ENCODE measurements at regions not wholly inside any gene's neighbourhood (a gene's known extent, or its start where the extent isn't known, plus 50 kb on each side); places are given as distances from the start of the nearest gene placed in this dataset.

DNA sequence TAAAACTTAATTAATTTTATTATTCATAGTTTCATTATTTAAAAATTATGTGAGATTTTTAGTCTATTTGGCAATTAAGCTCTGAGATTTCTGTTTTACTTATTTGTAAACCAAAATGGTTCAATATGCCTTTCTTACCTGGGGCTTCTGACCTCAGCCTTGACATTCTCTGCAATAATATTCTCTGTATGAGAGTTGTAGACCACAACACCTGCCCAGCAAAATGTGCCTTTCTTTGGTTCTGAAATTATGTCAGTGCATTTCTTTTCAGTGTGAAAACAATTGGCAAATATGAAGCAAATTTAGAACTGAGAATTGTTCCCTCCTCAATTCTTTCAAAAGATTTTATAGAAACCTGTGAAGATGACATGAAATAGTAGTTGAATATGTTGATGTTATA, 426.4 kb upstream of the FZD8 start:
- no peak for DNase-seq (ENCODE audit: low read depth in 4 of 6, low spot score in 6 of 6)
- Histone ChIP-seq H3K27ac (ENCODE audit: low read depth, low read length) (no peak overlapping the region), H3K4me1 (ENCODE audit: control insufficient read depth, insufficient read depth, low read length) (no peaks in the 10 kb centered on the region), H3K9me3 (ENCODE audit: control insufficient read depth, insufficient read depth, low read length) (no peaks in the 10 kb centered on the region), H3K27me3 (ENCODE audit: control insufficient read depth, insufficient read depth, low read length) (no peaks in the 10 kb centered on the region), H3K4me3 (ENCODE audit: low read depth, low read length) (no peak overlapping the region), H3K36me3 (ENCODE audit: control insufficient read depth, insufficient read depth, low read length) (no peaks in the 10 kb centered on the region)

DNA sequence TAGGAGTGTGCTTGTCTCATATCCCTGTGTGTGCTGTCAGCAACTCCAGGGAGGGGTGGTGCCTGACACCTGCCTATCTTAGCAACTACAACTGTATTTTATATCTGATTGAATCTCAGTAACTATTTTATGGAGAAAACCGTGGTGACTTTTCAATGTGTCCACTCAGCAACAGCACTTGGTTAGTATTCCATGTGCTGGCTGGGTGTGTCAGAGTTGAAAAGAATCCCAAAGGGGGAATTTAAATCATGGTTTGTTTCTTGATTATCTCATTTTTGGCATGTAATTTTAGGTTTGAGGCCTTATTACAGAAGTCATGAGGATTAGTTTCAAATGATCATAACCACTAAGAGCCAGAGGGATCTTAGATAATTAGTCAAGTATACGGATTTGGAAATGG, 425.7 kb upstream of the FZD8 start:
- DNase-seq (ENCODE audit: low read depth in 4 of 6, low spot score in 6 of 6): no peak

DNA sequence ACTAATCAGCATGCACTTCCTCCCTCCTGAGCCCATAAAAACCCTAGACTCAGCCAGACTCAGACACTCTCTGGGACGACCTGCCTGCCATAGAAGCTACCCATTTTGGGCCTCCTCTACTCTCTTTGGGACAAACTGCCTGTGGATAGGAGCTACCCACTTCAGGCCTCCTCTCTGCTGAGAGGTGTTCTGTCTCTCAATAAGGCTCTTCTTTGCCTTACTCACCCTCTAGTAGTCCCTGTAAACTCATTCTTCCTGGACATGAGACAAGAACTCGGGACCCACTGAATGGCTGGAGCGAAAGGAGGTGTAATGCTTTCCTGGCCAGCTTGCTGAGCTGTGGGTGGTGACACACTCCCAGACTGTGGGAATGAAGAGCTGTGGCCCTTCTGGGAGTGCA, 424.8 kb upstream of the FZD8 start:
- no peaks in the 10 kb centered on the region for H3K9me3 ChIP-seq (ENCODE audit: control insufficient read depth, insufficient read depth, low read length)
- H3K36me3 ChIP-seq (ENCODE audit: control insufficient read depth, insufficient read depth, low read length): no peaks in the 10 kb centered on the region
- no peak overlapping the region for H3K27ac ChIP-seq (ENCODE audit: low read depth, low read length)
- no peaks in the 10 kb centered on the region for H3K27me3 ChIP-seq (ENCODE audit: control insufficient read depth, insufficient read depth, low read length)
- H3K4me1 ChIP-seq (ENCODE audit: control insufficient read depth, insufficient read depth, low read length): no peaks in the 10 kb centered on the region
- WGBS (ENCODE audit: insufficient coverage): 100% methylated on average over 3 of the region's 3 CpGs
- no peak for DNase-seq (ENCODE audit: low read depth in 4 of 6, low spot score in 6 of 6)
- H3K4me3 ChIP-seq (ENCODE audit: low read depth, low read length): no peak overlapping the region

More for the DNA sequence above, 425.7 kb upstream of the FZD8 start:
- H3K4me1 ChIP-seq (ENCODE audit: control insufficient read depth, insufficient read depth, low read length): no peaks in the 10 kb centered on the region
- H3K4me3 ChIP-seq (ENCODE audit: low read depth, low read length): no peak overlapping the region
- WGBS (ENCODE audit: insufficient coverage): 83% methylated on average over 1 of the region's 2 CpGs
- H3K27ac ChIP-seq (ENCODE audit: low read depth, low read length): no peak overlapping the region
- H3K27me3 ChIP-seq (ENCODE audit: control insufficient read depth, insufficient read depth, low read length): no peaks in the 10 kb centered on the region
- H3K36me3 ChIP-seq (ENCODE audit: control insufficient read depth, insufficient read depth, low read length): no peaks in the 10 kb centered on the region
- H3K9me3 ChIP-seq (ENCODE audit: control insufficient read depth, insufficient read depth, low read length): no peaks in the 10 kb centered on the region

DNA sequence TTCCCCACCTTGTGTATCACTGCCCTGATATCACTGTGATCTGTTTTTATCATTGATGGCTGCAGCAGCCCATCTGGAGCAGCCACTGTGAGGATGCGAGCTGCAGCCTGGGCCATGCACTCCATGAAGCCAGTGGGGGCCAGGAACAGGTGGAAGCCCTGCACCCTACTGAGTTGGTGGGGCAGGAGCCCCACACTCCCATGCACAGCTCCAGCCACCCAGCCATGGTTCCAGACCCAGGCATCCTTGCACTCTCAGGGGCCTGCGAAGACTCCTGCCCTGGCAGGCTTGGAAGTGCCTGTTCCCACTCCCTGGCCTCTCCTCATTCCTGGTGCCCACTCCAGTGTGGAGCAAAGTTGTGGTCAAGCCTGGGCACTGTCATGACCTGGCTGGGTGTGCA, 424.0 kb upstream of the FZD8 start:
- Histone ChIP-seq H3K27me3 (ENCODE audit: control insufficient read depth, insufficient read depth, low read length) (no peaks in the 10 kb centered on the region), H3K36me3 (ENCODE audit: control insufficient read depth, insufficient read depth, low read length) (no peaks in the 10 kb centered on the region), H3K4me3 (ENCODE audit: low read depth, low read length) (no peak overlapping the region), H3K27ac (ENCODE audit: low read depth, low read length) (no peak overlapping the region), H3K4me1 (ENCODE audit: control insufficient read depth, insufficient read depth, low read length) (no peaks in the 10 kb centered on the region), H3K9me3 (ENCODE audit: control insufficient read depth, insufficient read depth, low read length) (no peaks in the 10 kb centered on the region)
- 90% methylated on average over 2 of the region's 2 CpGs for WGBS (ENCODE audit: insufficient coverage)
- DNase-seq (ENCODE audit: low read depth in 4 of 6, low spot score in 6 of 6): no peak

DNA sequence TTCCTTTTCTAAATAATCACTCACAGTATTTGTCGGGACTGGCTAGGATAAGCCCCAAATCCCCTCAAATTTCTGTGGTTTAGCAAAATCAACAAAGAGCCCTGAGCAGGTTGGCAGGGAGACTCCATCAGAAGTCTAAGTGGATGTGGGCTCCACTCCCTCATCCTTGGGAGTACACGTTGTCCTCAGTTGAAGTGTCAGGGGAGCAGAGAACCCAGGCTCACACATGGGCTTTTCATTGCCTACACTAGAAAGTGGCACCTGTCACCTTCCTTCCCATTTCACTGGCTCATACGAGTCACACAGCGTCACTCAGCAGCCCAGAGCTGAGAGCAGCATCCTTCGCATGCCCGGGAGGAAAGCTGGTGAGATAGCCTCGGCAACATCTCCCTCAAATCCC, 421.3 kb upstream of the FZD8 start:
- no peaks in the 10 kb centered on the region for H3K27me3 ChIP-seq (ENCODE audit: control insufficient read depth, insufficient read depth, low read length)
- H3K36me3 ChIP-seq (ENCODE audit: control insufficient read depth, insufficient read depth, low read length): no peaks in the 10 kb centered on the region
- no peaks in the 10 kb centered on the region for H3K9me3 ChIP-seq (ENCODE audit: control insufficient read depth, insufficient read depth, low read length)
- H3K4me1 ChIP-seq (ENCODE audit: control insufficient read depth, insufficient read depth, low read length): no peaks in the 10 kb centered on the region
- H3K27ac ChIP-seq (ENCODE audit: low read depth, low read length): no peak overlapping the region
- no peak for DNase-seq (ENCODE audit: low read depth in 4 of 6, low spot score in 6 of 6)
- 90% methylated on average over 2 of the region's 7 CpGs for WGBS (ENCODE audit: insufficient coverage)
- H3K4me3 ChIP-seq (ENCODE audit: low read depth, low read length): no peak overlapping the region

DNA sequence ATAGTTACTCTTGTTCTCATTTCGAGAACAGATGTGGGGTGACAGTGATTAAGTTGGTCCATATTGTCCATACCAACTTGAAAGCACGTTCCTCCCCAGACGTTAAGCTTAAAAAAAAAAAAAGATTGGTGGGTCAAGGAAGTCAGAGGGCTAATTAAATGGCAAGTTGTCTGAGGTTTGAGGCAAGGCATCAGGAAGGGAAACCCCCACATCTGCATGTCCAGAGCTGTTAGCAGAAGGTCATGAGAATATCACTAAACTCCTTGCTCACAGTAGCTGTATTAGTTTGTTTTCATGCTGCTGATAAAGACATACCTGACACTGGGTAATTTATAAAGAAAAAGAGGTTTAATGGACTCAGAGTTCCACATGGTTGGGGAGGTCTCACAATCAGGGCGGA, 415.6 kb upstream of the FZD8 start:
- peaks cover 5% of the 10 kb centered on the region for H3K9me3 ChIP-seq (ENCODE audit: control insufficient read depth, insufficient read depth, low read length)
- H3K36me3 ChIP-seq (ENCODE audit: control insufficient read depth, insufficient read depth, low read length): no peaks in the 10 kb centered on the region
- no peaks in the 10 kb centered on the region for H3K27me3 ChIP-seq (ENCODE audit: control insufficient read depth, insufficient read depth, low read length)
- no peak overlapping the region for H3K27ac ChIP-seq (ENCODE audit: low read depth, low read length)
- H3K4me3 ChIP-seq (ENCODE audit: low read depth, low read length): no peak overlapping the region
- no CpG with 5 or more reads among the region's 4 CpGs for WGBS (ENCODE audit: insufficient coverage)
- no peak for DNase-seq (ENCODE audit: low read depth in 4 of 6, low spot score in 6 of 6)
- H3K4me1 ChIP-seq (ENCODE audit: control insufficient read depth, insufficient read depth, low read length): no peaks in the 10 kb centered on the region

DNA sequence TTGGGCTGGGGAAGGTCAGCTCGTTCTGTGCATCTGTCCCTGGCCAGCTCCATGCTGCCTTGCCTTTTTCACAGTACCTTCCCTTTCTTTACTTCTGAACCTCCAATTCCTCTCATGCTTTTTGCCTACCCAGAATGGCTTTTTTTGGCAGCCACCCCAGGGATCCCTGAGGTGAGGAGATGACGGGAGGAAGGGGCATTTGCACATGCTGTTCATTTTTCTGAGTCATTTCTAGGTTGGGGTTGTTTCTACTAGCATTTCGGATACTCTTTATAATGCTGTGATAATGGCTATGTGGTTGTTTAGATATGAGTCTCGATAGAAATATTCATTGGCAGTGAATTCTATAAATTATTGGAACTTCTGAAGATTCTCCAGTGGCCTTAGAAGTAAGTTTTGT, 415.1 kb upstream of the FZD8 start:
- no CpG with 5 or more reads among the region's 4 CpGs for WGBS (ENCODE audit: insufficient coverage)
- Histone ChIP-seq H3K36me3 (ENCODE audit: control insufficient read depth, insufficient read depth, low read length) (no peaks in the 10 kb centered on the region), H3K4me3 (ENCODE audit: low read depth, low read length) (no peak overlapping the region), H3K27ac (ENCODE audit: low read depth, low read length) (no peak overlapping the region), H3K4me1 (ENCODE audit: control insufficient read depth, insufficient read depth, low read length) (no peaks in the 10 kb centered on the region), H3K27me3 (ENCODE audit: control insufficient read depth, insufficient read depth, low read length) (no peaks in the 10 kb centered on the region), H3K9me3 (ENCODE audit: control insufficient read depth, insufficient read depth, low read length) (peaks cover 5% of the 10 kb centered on the region)
- DNase-seq (ENCODE audit: low read depth in 4 of 6, low spot score in 6 of 6): peak in 1 of 6 donors; percentile 40

DNA sequence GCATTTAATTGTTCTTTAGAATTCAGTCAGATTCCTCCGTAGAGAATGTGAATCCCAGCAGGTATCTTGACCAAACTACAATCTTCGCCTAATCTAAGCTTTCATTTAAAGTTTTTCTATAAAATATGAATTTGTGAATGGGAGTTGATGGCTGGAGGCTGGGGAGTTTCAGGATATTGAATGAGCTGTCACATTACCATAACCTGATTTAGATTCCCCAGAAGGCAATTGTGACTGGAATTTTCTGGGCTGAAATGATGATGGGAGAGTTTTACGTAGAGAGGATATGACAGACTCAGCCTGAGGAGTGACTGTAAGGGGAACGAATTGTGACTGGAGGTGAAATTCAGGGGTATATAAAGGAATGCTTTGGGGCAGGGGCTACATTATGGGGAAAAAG, 411.7 kb upstream of the FZD8 start:
- 95% methylated on average over 2 of the region's 4 CpGs for WGBS (ENCODE audit: insufficient coverage)
- no peak for DNase-seq (ENCODE audit: low read depth in 4 of 6, low spot score in 6 of 6)
- Histone ChIP-seq H3K4me3 (ENCODE audit: low read depth, low read length) (no peak overlapping the region), H3K4me1 (ENCODE audit: control insufficient read depth, insufficient read depth, low read length) (no peaks in the 10 kb centered on the region), H3K36me3 (ENCODE audit: control insufficient read depth, insufficient read depth, low read length) (no peaks in the 10 kb centered on the region), H3K27me3 (ENCODE audit: control insufficient read depth, insufficient read depth, low read length) (no peaks in the 10 kb centered on the region), H3K27ac (ENCODE audit: low read depth, low read length) (no peak overlapping the region), H3K9me3 (ENCODE audit: control insufficient read depth, insufficient read depth, low read length) (peaks cover 5% of the 10 kb centered on the region)

DNA sequence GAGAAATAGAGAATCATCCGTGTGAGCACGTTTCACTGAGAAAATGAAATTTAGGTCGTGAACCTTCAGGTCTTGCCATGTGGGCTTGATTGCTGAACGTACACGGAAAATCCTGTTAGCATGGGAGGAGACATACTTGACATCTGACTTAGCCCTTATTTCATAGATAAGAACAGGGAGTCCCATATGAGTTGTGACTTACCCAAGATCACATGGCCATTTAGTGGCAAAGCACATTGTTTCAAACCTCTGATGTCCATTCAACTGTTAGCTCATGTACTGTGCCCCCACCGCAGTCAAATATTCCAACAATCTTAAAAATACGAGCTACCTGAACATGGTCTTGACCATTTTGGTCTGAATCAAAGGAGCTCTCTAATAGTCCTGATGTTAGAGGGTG, 411.2 kb upstream of the FZD8 start:
- WGBS (ENCODE audit: insufficient coverage): 88% methylated on average over 4 of the region's 7 CpGs
- H3K27ac ChIP-seq (ENCODE audit: low read depth, low read length): no peak overlapping the region
- no peak for DNase-seq (ENCODE audit: low read depth in 4 of 6, low spot score in 6 of 6)

DNA sequence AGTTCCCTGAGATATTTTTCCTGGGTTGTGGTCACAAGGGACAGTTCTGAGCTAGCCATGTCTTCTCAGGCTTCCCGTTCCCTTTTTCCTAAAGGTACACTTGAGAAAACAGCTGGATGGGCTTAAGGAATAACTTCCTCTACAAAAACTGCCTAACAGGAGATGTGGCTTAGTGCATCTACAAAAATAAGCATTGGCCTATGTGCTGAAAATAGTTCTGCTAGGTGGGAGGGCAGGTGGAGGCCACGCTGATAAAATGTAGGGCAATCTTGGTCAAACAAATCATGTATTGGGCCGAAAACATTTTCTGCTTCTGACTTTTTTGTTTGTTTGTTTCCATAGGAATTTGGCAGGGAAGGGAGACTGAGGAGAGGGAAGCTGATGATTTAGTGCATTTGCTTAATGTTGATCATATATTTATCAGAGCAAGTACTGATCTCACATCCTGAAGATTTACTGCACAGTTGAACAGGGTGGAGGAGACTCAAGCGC, 409.4 kb upstream of the FZD8 start:
- Histone ChIP-seq H3K27me3 (ENCODE audit: control insufficient read depth, insufficient read depth, low read length) (no peaks in the 10 kb centered on the region), H3K4me1 (ENCODE audit: control insufficient read depth, insufficient read depth, low read length) (no peaks in the 10 kb centered on the region), H3K27ac (ENCODE audit: low read depth, low read length) (no peak overlapping the region), H3K9me3 (ENCODE audit: control insufficient read depth, insufficient read depth, low read length) (peaks cover 5% of the 10 kb centered on the region), H3K36me3 (ENCODE audit: control insufficient read depth, insufficient read depth, low read length) (no peaks in the 10 kb centered on the region), H3K4me3 (ENCODE audit: low read depth, low read length) (no peak overlapping the region)
- WGBS (ENCODE audit: insufficient coverage): 77% methylated on average over 3 of the region's 4 CpGs
- no peak for DNase-seq (ENCODE audit: low read depth in 4 of 6, low spot score in 6 of 6)

More for the DNA sequence above, 411.2 kb upstream of the FZD8 start:
- H3K4me1 ChIP-seq (ENCODE audit: control insufficient read depth, insufficient read depth, low read length): no peaks in the 10 kb centered on the region
- H3K9me3 ChIP-seq (ENCODE audit: control insufficient read depth, insufficient read depth, low read length): peaks cover 5% of the 10 kb centered on the region
- no peaks in the 10 kb centered on the region for H3K36me3 ChIP-seq (ENCODE audit: control insufficient read depth, insufficient read depth, low read length)
- H3K4me3 ChIP-seq (ENCODE audit: low read depth, low read length): no peak overlapping the region
- no peaks in the 10 kb centered on the region for H3K27me3 ChIP-seq (ENCODE audit: control insufficient read depth, insufficient read depth, low read length)

Data from spinal cord (tissue), 9 donors.